NCI-H1092 treated with DMSO at 0.1 percent for 48 hours (cell line): ENCODE measurements at regions not wholly inside any gene's neighbourhood (a gene's known extent, or its start where the extent isn't known, plus 50 kb on each side); places are given as distances from the start of the nearest gene placed in this dataset.

Experiments
- DNase-seq: peaks from one replicate; lab custom pipeline; 2025; lab: John Stamatoyannopoulos, UW

GRCh38 chr2:39537150-39537549 lies 100.1 kb upstream of the MAP4K3 start:
- no peak for DNase-seq

DNA sequence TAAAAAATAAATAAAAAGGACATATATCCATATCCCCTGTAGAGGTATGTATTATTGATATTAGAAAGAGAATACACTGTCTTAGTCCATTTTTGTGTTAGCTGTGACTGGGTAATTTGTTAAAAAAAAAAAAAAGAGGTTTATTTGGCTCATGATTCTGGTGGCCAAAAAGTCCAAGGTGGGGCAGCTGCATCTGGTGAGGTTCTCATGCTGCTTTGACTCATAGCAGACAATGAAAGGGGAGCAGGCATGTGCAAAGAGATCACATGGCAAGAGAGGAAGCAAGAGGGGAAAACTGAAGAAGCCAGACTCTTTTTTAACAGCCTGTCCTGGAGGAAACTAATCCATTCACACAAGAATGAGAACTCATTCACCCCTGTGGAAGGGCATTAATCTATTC lies 101.6 kb upstream of the MAP4K3 start:
- DNase-seq: no peak

GRCh38 chr2:39540414-39540813 lies 103.3 kb upstream of the MAP4K3 start:
- DNase-seq: no peak

GRCh38 chr2:39541011-39541930 lies 104.2 kb upstream of the MAP4K3 start:
- no peak for DNase-seq

- DNase-seq: no peak
Measured at GRCh38 chr2:39542523-39542922, 105.4 kb upstream of the MAP4K3 start.

DNA sequence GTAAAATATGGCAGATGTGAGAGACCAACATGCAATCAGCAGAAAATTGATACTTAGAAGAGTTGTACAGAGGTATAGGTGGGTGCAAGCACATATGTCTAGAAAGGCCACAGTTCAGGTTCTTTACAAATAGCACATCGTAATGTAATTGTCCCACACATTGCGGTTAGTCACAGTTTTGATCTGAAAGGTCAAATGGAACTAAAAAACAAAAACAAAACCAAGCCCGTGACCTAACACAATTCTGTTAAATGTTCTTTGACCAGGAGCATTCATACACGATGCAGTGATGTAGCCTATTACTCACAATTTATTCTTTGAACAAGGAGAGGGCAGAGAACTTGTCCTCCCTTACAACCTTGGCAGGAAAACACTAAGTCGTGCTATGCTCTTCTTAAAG lies 108.9 kb upstream of the MAP4K3 start:
- DNase-seq: no peak

DNA sequence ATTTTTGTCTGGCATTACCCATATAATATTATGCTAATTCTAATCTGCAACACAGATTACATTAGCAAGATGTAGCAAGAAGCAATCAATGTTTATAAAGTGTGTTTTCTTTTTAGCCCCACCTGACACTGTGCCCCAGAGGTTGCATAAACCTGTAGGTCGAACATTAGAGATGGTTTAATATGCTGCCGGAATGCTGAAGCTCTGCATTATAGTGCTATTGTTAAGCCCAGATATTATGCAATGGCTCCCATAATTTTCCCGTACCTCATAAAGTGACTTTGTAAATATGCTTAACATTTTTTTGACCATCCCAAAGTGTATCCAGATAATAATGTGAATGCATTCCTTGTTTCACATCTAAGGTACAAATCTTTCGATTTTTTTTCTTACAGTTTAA lies 109.3 kb upstream of the MAP4K3 start:
- no peak for DNase-seq

DNA sequence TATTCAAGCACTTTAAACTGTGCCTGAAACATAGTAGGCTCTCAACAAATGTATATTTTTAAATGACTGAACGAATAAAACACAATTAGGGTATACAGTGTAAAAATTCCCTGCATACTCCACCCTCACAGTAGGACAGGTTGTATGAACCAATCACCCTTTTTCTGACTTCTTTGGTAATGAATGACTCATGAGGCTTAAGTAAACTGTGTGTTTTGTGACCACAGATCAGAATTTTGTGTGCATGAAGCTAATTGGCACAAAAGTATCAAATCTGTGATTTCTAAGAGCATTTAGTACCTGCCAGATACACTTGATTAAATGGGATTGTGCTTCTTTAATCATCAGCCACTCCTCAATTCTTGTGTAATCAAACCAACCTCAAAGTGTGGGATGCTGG lies 109.9 kb upstream of the MAP4K3 start:
- no peak for DNase-seq

- DNase-seq: no peak
Measured at GRCh38 chr2:39547811-39548719, 111.0 kb upstream of the MAP4K3 start.

GRCh38 chr2:39549000-39549399 lies 111.9 kb upstream of the MAP4K3 start:
- no peak for DNase-seq

GRCh38 chr2:39549718-39550464 lies 112.8 kb upstream of the MAP4K3 start:
- DNase-seq: no peak

DNA sequence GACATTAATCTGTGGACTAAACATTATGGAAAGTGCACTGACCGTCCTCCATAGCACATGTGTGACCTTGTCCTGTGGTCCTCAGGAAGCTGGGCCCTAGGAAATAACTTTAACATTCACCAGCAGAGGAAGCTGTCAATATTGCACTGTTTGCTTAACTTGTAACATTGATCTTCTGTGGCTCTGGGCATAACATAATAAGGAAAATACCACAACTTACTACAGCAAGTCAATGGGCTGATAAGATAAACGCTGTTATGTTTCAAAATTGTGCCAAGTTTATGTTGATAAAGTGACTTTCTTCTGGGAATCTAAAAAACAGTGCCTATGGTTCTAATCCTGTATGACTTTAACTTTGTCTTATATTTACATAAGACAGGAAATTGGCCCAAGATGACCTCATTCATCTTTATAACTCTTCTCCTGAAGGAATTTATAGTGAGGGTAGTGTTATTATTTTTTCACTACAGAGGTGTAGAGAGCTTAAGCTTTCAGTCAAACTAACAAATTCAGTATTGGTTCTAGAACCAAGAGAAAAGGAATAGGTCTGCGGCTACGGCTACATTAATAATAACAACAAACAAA lies 113.7 kb upstream of the MAP4K3 start:
- DNase-seq: no peak

DNA sequence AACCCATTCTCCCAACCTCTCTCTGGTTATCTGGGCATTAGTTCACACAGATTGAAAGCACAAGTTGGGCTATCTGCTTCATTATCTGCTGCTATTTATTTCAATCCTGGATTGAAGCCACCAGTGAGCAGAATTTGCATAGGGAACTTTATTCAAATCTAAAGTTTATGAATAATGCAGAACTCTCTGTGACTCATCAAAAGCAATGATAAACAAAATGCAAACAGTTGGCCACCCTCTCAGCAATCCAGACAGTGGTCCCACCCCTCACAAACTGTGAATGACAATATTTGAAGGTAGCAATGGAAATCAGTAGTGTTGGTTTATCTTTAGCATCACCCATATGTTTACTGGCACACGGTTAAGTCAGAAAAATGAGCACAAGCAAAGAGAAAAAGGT lies 106.8 kb upstream of the TMEM178A start:
- DNase-seq: no peak

DNA sequence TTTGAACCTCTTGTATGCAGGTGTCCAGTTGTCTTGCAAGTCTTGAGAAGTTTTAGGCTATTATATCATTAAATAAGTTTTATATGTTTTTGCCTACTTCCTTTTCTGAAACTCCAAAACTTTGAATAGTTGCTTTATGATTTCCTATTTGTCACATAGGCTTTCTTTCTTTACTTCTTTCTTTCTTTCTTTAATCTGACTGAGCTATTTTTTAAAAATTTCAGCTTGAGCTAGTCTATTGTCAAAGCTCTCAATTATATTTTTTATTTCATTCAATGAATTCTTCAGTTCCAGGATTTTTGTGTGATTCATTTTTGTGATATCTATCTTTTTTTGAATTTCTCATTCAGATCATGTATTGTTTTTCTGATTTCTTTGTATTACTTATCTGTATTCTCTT lies 102.1 kb upstream of the TMEM178A start:
- DNase-seq: no peak

DNA sequence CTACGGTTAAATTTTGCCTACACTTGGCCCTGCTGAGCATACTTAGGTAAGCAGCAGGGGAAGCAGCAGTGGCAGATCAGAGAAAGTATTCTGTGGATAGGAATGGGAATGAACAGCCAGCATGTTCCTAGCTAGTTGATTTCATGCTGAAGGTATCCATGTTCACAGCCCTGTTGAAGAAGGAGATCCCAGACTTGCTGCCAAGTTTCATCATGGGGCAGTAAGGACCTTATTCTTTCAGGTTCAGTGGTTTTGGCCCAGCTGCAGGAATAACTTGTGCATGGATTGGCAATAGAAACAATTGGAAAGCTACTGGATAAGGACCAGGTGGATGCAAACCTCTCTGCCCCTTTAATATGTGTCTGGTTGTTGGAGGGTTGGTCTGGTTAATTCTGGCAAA lies 98.2 kb upstream of the TMEM178A start:
- no peak for DNase-seq

- no peak for DNase-seq
Measured at GRCh38 chr2:39568116-39568515, 97.6 kb upstream of the TMEM178A start.

DNA sequence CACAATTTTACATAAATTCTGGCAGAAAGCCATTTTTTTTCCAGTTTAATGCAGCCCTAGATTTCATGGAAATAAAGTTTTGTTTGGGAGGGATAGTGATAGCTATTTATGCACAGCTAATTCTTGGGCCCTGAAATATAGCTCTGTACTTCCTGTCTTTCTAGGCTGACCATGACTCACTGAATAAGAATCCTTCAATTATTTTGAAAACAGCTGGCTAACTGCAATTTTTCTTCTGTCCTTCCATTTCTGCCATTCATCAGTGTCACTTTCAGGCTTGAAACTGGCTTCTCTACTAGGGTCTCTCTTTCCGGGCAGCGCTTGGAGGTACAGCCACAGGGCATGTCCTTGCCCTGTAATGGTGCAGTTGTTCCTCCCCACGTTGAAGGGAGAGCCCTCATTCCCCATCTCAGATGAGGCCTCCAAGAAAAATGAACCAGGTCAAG lies 97.1 kb upstream of the TMEM178A start:
- no peak for DNase-seq

GRCh38 chr2:39570130-39570555 lies 95.6 kb upstream of the TMEM178A start:
- DNase-seq: no peak

DNA sequence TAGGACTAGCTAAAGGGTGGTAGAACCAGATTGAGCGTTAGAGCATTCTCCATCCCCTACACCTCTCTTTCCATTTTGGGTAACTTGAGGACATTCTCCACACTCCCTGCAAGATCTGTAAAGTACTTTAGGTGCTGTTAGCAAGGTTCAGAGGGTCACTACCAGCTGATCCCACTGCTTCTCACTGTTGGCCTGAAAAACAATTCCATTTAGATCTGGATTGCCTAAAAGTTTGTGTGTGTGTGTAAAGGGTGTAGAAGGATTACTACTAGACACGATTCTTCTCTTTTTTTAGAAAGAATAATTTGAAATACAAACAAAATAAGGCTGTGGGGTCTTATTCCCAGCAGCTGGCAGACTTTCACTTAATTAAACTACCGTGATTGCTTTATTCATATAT lies 95.1 kb upstream of the TMEM178A start:
- DNase-seq: no peak

- DNase-seq: no peak
Measured at GRCh38 chr2:39571111-39571731, 94.5 kb upstream of the TMEM178A start.

DNA sequence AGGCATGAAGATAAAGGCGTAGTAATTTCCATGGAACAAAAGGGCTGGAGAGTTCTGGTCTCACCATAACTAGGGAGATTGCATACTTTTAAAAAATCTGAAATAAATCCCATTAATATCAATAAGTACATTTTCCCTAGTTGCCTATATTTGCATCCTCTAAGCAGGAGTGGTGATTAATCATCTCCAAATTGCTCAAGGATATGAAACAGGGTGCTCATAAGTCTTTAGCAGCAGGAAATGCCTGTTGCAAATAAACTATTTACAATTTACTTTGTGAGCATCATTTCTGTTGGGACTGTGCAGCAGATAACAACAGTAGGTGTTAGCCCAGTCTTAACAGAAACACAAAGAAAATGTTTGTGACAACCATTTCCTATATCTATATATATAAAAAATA lies 92.4 kb upstream of the TMEM178A start:
- DNase-seq: no peak
